ENCODE measurements at regions not wholly inside any gene's neighbourhood (a gene's known extent, or its start where the extent isn't known, plus 50 kb on each side); places are given as distances from the start of the nearest gene placed in this dataset.

- no peak for DNase-seq (ENCODE audit: low read depth in 3 of 3, low spot score in 1 of 3)
These were observed 186.2 kb downstream of the REEP3 start for GRCh38 chr10:63707254-63707910.

GRCh38 chr10:63708421-63708820 lies 187.2 kb downstream of the REEP3 start:
- DNase-seq (ENCODE audit: low read depth in 3 of 3, low spot score in 1 of 3), result no peak

DNA sequence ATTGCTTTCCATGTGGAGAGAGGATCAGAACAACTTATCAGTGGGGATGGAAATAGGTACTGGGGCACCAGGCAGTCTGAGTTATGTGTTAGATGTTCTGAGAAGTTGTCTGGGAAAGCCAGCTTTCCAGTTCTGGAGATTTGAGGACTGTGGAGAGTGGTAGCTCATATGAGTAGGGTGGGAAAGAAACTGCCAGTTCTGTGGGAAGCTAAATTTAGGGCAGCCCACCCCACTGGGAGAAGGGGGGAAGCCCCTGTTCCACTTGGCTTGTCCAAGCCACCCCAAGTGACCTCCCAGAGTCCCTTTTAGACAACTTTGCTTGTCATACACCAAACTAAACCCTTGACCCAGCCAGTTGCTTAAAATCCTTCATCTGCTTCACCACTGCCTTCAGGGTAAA lies 189.5 kb downstream of the REEP3 start:
- no peak for DNase-seq (ENCODE audit: low read depth in 3 of 3, low spot score in 1 of 3)

- no peak for DNase-seq (ENCODE audit: low read depth in 3 of 3, low spot score in 1 of 3)
These were observed 190.2 kb downstream of the REEP3 start for GRCh38 chr10:63711361-63711760.

DNA sequence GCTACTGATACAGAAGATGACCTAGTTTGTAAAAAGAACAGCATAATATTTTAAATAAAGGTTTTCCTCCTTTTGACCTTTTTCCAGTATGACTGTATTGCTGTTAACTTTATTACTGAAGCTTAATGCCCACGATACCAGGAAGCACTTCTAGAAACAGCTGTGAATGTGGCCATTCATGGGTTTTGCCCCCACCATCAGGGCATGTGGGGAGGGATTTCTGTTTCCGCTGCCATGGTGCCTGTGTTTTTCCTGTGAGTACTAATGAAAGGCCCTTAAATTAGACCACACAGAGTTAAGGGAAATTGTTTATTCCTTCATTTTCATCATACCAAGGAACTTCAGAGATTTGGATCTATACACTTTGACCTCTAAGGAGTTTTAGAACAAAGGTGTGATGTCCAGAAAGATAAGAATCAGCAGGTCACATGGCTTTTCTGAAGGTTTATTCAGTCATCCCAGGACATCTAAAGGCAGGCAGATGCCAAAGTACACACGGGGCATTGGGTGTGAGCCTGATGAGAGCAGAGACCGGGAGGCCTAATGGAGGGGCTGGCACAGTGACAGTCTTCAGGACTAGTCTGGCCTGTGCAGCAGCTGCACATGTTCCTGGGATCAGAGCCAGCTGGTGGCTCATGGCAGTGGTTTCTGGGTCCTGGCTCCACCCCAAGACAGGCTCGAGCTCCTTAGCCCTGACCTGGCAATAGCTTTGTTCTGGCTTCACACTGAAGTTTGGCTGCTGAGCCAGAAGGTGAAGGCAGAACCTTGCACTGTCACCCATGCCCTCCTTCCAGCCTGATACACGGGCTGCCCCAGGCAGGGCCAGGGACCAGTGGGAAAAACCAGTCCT lies 190.9 kb downstream of the REEP3 start:
- no peak for DNase-seq (ENCODE audit: low read depth in 3 of 3, low spot score in 1 of 3)

GRCh38 chr10:63712717-63713115 lies 191.5 kb downstream of the REEP3 start:
- DNase-seq (ENCODE audit: low read depth in 3 of 3, low spot score in 1 of 3), result no peak

DNA sequence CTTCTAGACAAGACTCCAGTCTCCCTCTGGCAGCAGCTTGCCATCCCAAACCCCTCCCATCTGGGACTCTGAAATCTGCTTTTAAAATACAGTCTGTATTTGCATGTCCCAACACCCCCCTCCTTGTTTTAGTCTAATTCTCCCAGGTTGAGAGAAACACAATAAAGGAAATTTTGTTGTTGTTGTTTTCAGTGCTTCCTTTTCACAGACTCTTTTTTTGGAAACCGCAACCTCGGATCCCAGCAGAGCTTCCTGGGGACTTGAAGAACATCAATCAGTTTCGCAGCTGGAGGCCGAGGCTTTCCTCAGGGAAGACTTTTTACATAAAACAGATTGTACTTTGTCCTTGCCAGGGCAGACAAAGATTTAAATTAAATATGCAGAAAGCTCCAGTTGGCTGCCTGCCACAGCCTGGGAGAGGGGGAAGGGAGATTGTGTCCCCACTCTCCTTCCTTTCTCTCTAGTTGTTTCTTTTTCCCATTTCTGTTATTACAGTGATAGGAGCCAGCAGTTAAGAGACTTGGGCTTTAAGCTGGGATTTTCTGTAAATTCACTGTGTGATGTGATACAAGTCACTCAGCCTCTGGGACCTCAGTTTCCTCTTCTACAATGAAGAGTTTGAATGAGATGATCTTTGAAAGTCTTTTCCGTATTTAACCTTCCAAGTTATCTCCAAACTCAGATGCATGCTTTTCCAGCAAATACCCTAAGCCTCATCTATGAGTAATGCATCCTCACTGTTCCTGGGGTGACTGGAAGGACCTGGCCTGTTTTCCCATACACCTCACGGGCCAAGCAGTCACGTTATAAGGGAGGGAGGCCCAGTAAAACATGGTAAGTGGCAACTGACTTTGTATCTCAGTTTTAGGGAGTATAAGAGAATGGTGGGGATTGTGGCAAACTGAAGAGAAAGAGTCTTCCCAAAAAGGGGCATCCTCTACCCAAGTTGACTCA lies 192.3 kb downstream of the REEP3 start:
- DNase-seq (ENCODE audit: low read depth in 3 of 3, low spot score in 1 of 3), result no peak

DNA sequence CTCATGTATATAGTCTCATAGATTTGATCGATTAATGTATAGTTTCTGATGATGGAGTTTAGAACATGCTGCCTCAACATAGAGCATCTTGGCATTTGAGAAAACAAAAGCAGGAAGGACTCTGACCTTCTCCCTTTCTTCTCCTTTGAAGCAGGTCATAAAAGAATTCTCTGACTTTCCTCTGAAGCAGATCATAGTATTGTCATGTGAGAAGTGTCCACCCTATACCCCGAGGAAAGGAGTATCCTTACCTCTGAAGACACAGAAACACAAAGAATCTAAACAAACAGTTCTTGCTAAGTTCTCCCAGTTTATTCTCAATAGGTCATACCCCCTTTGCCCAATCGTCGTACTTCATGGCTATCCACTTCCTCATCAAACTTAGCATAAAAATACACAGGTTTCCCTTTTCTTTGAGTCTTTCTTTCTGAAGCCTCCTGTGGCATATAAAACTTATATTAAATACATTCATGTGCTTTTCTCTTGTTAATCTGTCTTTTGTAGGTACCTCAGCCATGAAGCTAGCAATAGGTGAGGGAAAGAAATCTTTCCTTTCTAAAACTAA lies 194.9 kb downstream of the REEP3 start:
- no peak for DNase-seq (ENCODE audit: low read depth in 3 of 3, low spot score in 1 of 3)

DNA sequence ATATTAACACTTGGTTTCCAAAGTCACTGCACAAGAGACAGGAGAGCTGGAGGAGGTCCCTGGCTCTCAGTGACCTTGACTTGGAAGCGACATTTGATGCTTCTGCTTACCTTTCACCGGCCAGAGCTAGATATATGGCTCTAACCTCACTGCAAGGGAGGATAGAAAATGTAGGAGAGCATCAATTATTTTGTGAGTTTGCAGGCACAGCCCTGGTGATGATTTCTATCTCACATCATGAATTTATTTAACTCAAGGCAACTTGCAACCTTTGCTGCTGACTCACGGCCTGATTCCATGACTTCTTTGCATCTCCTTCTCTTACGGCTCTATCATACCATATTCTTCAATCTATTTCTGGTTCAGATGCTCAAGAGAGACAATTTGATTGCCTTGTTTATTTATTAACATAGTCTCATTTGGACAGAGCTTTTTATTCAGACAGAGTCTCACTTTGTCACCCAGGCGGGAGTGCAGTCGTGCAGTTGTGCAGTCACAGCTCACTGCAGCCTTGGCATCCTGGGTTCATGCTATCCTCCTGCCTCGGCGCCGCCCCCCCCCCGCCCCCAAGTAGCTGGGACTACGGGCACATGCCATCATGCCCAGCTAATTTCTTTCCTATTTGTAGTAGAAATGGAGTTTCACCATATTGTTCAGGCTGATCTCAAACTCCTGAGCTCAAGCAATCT lies 196.0 kb downstream of the REEP3 start:
- no peak for DNase-seq (ENCODE audit: low read depth in 3 of 3, low spot score in 1 of 3)

DNA sequence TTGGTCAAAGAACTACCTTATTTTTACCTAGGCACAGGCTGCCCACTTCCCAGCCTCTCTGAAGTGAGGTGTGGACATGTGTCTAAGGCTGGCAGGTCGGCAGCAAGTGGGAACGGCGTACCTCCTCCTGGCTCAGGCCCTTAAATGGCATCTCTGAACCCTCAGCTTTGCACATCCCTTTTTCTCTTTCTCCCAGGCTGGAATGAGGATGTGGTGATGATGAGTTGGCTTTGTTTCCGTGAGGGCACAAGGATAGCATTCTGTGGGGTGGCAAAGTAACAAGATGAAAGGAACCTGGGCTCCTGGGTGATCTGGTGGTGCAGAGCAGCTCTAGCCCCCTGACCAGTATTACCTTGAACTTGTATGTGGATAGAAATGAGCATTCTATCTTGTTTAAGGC lies 196.8 kb downstream of the REEP3 start:
- DNase-seq (ENCODE audit: low read depth in 3 of 3, low spot score in 1 of 3), result no peak

- DNase-seq (ENCODE audit: low read depth in 3 of 3, low spot score in 1 of 3), result no peak
These were observed 197.2 kb downstream of the REEP3 start for GRCh38 chr10:63718421-63718820.

DNA sequence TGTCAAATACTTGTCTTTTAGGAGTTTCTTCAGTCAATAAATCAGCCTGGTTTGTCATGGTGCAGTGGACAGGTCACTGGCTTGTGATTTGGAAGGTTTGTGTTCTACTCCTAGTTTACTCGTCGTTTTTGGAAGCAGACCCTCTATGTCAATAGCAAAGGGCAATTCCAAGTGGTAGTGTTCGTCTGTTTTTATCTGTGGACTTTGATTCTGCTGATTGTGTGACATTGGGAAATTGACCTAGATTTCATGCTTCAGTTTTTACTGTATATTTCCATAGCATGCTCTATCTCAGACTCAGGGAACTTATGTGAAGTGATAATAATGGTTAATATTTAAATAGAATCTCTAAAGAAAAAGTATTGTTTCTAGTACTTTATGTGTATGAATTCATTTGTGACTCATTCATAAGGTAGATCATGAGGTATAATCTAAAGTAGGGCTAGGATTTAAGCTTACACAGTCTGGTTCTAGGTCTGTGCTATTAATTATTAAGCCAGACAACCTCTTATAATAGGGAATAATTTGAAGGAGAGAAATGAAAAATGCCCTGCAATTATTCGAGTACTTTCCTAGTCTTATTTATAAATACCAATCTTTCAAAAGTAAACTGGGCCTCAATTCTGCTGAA lies 198.1 kb downstream of the REEP3 start:
- DNase-seq (ENCODE audit: low read depth in 3 of 3, low spot score in 1 of 3), result no peak

GRCh38 chr10:63720072-63720537 lies 198.9 kb downstream of the REEP3 start:
- peak in 2 of 3 donors; percentile 22 to 28 for DNase-seq (ENCODE audit: low read depth in 3 of 3, low spot score in 1 of 3)

- no peak for DNase-seq (ENCODE audit: low read depth in 3 of 3, low spot score in 1 of 3)
These were observed 199.5 kb downstream of the REEP3 start for GRCh38 chr10:63720676-63721075.

DNA sequence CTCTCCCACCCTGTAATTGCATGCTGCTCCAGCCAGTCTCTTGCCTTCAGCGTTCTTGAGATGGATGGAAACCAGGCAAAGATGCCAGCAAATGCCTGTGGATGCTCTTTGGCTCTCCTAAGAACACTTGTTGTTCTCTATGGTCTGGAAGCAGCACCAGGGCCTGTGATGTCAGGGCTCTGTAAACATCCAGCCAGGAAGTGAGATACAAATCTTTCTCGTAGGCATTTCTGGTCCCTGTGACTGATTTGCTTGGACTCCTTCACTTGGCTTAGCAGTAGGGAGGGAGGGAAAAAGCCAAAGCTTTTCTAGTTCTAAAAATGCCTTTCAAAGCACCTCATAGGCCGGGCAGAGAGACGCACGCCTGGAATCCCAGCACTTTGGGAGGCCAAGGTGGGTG lies 201.3 kb downstream of the REEP3 start:
- no peak for DNase-seq (ENCODE audit: low read depth in 3 of 3, low spot score in 1 of 3)

GRCh38 chr10:63723320-63723719 lies 202.1 kb downstream of the REEP3 start:
- no peak for DNase-seq (ENCODE audit: low read depth in 3 of 3, low spot score in 1 of 3)

DNA sequence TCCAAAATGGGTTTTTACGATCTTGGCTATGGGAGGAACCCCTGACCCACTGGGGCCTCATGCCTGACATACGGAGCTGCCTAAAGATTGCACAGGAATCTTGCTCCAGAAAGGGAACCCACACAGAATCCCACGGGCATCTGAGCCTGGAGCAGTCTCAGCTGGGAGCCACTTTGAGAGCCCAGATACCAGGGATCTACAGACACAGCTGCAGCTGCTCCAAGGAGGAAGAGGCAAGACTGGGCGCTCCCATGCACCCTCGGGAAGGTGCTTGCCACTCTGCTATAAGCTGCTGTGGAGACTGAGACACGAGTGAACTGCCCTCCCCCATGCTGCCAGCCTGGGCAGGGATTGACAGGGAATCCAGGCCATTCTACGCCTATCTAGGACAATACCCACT lies 202.5 kb downstream of the REEP3 start:
- DNase-seq (ENCODE audit: low read depth in 3 of 3, low spot score in 1 of 3), result no peak

DNA sequence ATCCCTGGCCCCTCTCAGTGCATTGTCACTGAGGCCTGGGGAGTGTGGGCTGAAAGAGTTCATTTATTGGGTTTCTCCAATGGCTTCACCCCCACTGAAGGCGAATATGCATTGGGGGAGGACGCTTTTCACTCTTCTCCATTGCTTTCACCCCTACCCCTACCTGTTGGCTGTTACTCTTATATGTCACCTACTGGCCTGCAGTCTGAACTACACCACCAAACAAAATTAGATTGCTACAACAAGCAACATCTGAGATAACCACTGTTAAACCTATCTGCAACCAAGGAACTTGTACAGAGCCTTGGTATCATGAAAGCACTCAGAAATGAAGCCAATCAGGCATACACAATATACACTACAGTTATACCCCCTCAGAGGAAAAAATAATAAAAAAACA lies 203.7 kb downstream of the REEP3 start:
- no peak for DNase-seq (ENCODE audit: low read depth in 3 of 3, low spot score in 1 of 3)

DNA sequence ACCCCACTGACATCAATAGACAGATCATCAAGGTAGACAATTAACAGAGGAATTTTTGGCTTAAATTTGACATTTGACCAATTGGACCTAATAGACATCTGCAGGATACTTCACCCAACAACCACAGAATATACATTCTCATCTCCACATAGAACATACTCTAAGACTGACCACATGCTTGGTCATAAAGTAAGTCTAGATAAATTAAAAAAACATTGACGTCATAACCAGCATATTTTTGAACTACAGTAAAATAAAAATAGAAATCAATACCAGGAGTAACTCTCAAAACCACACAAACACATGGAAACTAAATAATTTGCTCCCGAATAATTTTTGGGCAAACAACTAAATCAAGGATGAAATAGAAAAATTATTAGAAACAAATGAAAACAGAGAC lies 205.7 kb downstream of the REEP3 start:
- no peak for DNase-seq (ENCODE audit: low read depth in 3 of 3, low spot score in 1 of 3)

GRCh38 chr10:63727636-63728035 lies 206.4 kb downstream of the REEP3 start:
- DNase-seq (ENCODE audit: low read depth in 3 of 3, low spot score in 1 of 3), result no peak

Data from stimulated activated CD4-positive, alpha-beta T cell treated with anti-CD3 and anti-CD28 coated beads, TNF-alpha, amount 100 ng/mL, for 1 hour (primary cell).